Progenitor cell of endocrine pancreas (in vitro differentiated cells): ENCODE measurements at regions not wholly inside any gene's neighbourhood (a gene's known extent, or its start where the extent isn't known, plus 50 kb on each side); places are given as distances from the start of the nearest gene placed in this dataset.
A peak's percentile ranks its signal among the peaks of the same experiment; 100 is the strongest.

Source experiments
- DNase-seq: peaks from one replicate; pipeline ENCODE4 v3.0.0; 2021; ENCODE audit warnings: low spot score; ENCODE audit not compliant: unreplicated experiment
- H3K27ac Mint-ChIP-seq: 2 replicates; pipeline ENCODE4 v1.8.0; 2021; ENCODE audit warnings: mild to moderate bottlenecking, moderate library complexity, mixed read lengths
- H3K27me3 Mint-ChIP-seq: 2 replicates; pipeline ENCODE4 v1.8.0; 2021; ENCODE audit warnings: mixed read lengths
- H3K36me3 Mint-ChIP-seq: 2 replicates; pipeline ENCODE4 v1.8.0; 2022; ENCODE audit warnings: mixed read lengths; ENCODE audit not compliant: insufficient read depth
- H3K4me1 Mint-ChIP-seq: 2 replicates; pipeline ENCODE4 v1.8.0; 2021; ENCODE audit warnings: low read depth, mixed read lengths
- H3K4me3 Mint-ChIP-seq: 2 replicates; pipeline ENCODE4 v1.8.0; 2021; ENCODE audit warnings: low read depth, mild to moderate bottlenecking, moderate library complexity, mixed read lengths
- H3K9me3 Mint-ChIP-seq: 2 replicates; pipeline ENCODE4 v1.8.0; 2021; ENCODE audit warnings: low read depth, mixed read lengths
- CTCF ChIP-seq: fragments of 200-600 bp; sonication (generic); IDR thresholded peaks from one replicate; pipeline ENCODE4 v1.5.0; 2021; ENCODE audit warnings: antibody characterized with exemption, mild to moderate bottlenecking; ENCODE audit not compliant: unreplicated experiment

- Mint-ChIP-seq H3K27ac (no peak overlapping the region), H3K4me1 (peaks cover 7% of the 10 kb centered on the region), H3K9me3 (peaks cover 17% of the 10 kb centered on the region), H3K27me3 (no peaks in the 10 kb centered on the region), H3K36me3 (peaks cover 6% of the 10 kb centered on the region), H3K4me3 (no peak overlapping the region)
- peak; percentile 34 for TF ChIP-seq CTCF
- DNase-seq, result no peak
These were observed 109.7 kb downstream of the CD8B2 start for GRCh38 chr2:106596844-106597243.

GRCh38 chr2:106599540-106599939, 112.4 kb downstream of the CD8B2 start:
- no peak overlapping the region for H3K27ac Mint-ChIP-seq
- H3K9me3 Mint-ChIP-seq, result peaks cover 17% of the 10 kb centered on the region
- H3K4me3 Mint-ChIP-seq, result no peak overlapping the region
- DNase-seq, result no peak
- peaks cover 7% of the 10 kb centered on the region for H3K4me1 Mint-ChIP-seq
- peaks cover 6% of the 10 kb centered on the region for H3K36me3 Mint-ChIP-seq
- no peaks in the 10 kb centered on the region for H3K27me3 Mint-ChIP-seq
- TF ChIP-seq CTCF, result no peak

- no peak for TF ChIP-seq CTCF
- peaks cover 2% of the 10 kb centered on the region for H3K36me3 Mint-ChIP-seq
- H3K27ac Mint-ChIP-seq, result no peak overlapping the region
- H3K27me3 Mint-ChIP-seq, result no peaks in the 10 kb centered on the region
- H3K9me3 Mint-ChIP-seq, result peaks cover 6% of the 10 kb centered on the region
- no peak overlapping the region for H3K4me3 Mint-ChIP-seq
- no peaks in the 10 kb centered on the region for H3K4me1 Mint-ChIP-seq
- no peak for DNase-seq
These were observed 114.9 kb downstream of the CD8B2 start for GRCh38 chr2:106602042-106602441.

GRCh38 chr2:106606652-106607051, 119.5 kb downstream of the CD8B2 start:
- no peak for DNase-seq
- no peaks in the 10 kb centered on the region for H3K4me1 Mint-ChIP-seq
- peaks cover 3% of the 10 kb centered on the region for H3K27me3 Mint-ChIP-seq
- H3K27ac Mint-ChIP-seq, result no peak overlapping the region
- no peak overlapping the region for H3K4me3 Mint-ChIP-seq
- no peaks in the 10 kb centered on the region for H3K9me3 Mint-ChIP-seq
- TF ChIP-seq CTCF, result no peak
- no peaks in the 10 kb centered on the region for H3K36me3 Mint-ChIP-seq

- no peaks in the 10 kb centered on the region for H3K4me1 Mint-ChIP-seq
- H3K9me3 Mint-ChIP-seq, result no peaks in the 10 kb centered on the region
- TF ChIP-seq CTCF, result no peak
These were observed 120.2 kb downstream of the CD8B2 start for GRCh38 chr2:106607371-106607770.

GRCh38 chr2:106609780-106610179, 122.6 kb downstream of the CD8B2 start:
- TF ChIP-seq CTCF, result no peak
- DNase-seq, result no peak
- Mint-ChIP-seq H3K36me3 (no peaks in the 10 kb centered on the region), H3K4me3 (no peak overlapping the region), H3K9me3 (no peaks in the 10 kb centered on the region), H3K27me3 (peaks cover 3% of the 10 kb centered on the region), H3K4me1 (no peaks in the 10 kb centered on the region), H3K27ac (no peak overlapping the region)

More at GRCh38 chr2:106607371-106607770, 120.2 kb downstream of the CD8B2 start:
- no peaks in the 10 kb centered on the region for H3K36me3 Mint-ChIP-seq
- H3K27ac Mint-ChIP-seq, result no peak overlapping the region
- H3K4me3 Mint-ChIP-seq, result no peak overlapping the region
- H3K27me3 Mint-ChIP-seq, result peaks cover 3% of the 10 kb centered on the region
- DNase-seq, result no peak
